ENCODE measurements at regions not wholly inside any gene's neighbourhood (a gene's known extent, or its start where the extent isn't known, plus 50 kb on each side); places are given as distances from the start of the nearest gene placed in this dataset.

DNA sequence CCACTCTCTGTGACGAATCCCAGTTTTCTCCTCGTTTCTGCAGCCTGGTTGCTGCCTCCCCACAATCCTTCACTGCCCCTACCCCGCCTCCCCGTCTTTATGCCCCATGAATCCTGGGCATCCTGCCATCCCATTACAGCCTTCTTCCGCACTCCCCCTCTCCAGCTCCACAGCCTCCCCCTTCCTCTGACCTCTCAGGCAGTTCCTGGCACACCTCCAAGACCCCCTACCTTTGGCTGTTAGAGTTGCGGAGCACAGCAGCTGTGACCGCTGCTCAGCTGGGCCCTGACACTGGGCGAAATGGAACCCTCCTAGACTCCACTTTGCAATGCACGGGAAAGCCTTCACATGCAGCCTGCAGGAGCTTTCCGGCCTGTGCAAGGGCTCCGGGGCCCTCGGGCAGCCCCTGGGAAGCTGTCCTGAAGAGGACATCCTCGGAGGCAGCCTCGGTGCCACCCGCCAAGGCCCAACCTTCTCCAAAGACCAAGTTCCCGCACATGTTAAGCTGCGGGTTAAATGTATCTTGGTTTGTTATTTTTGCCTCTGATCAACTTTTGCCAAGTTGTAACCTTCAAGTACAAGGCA, 400.7 kb upstream of the MKI67 start:
- TF ChIP-seq, protein P1, sequence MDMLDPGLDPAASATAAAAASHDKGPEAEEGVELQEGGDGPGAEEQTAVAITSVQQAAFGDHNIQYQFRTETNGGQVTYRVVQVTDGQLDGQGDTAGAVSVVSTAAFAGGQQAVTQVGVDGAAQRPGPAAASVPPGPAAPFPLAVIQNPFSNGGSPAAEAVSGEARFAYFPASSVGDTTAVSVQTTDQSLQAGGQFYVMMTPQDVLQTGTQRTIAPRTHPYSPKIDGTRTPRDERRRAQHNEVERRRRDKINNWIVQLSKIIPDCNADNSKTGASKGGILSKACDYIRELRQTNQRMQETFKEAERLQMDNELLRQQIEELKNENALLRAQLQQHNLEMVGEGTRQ (CRISPR knock-in tag; IDR thresholded peaks at IDR 0.05) = no peak
- TF ChIP-seq ESRRB (CRISPR knock-in tag; IDR thresholded peaks at IDR 0.05; ENCODE audit: borderline replicate concordance) = no peak

All from K562 (cell line).